Lower leg skin (tissue), 3 donors: ENCODE measurements at regions not wholly inside any gene's neighbourhood (a gene's known extent, or its start where the extent isn't known, plus 50 kb on each side); places are given as distances from the start of the nearest gene placed in this dataset.

Experiments used
- POLR2A ChIP-seq, 2 donors: fragments of 450-650 bp; IDR thresholded peaks; one replicate each; pipeline ENCODE4 v1.6.1; 2016 to 2017; ENCODE audit warnings: antibody characterized with exemption in 2 of 2, mild to moderate bottlenecking in 1 of 2, moderate library complexity in 1 of 2
- TF ChIP-seq, protein P1 (sequence below), 3 donors: fragments of 450-650 bp; IDR thresholded peaks; one replicate each; pipeline ENCODE4 v1.5.1; 2016; ENCODE audit warnings: antibody characterized with exemption in 3 of 3, mild to moderate bottlenecking in 3 of 3, moderate library complexity in 2 of 3

DNA sequence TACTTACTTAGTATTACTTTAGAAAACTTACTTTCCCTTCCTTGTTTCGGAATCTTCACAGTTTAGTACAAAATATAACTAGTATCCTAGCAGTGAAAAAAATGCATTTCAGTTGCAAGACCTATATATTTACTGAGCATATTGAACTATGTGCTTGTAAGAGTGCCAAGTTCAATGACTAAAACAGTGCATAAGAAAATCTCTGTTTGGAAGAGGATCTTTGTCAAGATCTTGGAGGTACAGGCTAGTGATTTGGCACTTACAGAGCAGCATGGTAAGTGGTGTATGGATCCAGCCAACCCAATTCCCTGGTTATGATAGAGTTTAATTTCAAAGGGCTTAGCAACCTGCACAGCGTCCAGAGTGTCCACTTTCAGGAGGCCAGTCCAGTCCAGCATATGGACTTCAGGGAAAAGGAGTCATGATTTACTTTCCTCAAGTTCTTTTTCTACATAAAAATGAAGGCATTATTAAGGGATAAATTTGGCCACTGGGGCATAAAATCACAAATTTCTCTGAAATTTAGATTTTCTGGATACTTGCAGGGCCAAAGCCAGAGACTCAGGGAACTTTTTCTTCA is 625.8 kb upstream of the BCHE start:
- TF ChIP-seq, protein P1, sequence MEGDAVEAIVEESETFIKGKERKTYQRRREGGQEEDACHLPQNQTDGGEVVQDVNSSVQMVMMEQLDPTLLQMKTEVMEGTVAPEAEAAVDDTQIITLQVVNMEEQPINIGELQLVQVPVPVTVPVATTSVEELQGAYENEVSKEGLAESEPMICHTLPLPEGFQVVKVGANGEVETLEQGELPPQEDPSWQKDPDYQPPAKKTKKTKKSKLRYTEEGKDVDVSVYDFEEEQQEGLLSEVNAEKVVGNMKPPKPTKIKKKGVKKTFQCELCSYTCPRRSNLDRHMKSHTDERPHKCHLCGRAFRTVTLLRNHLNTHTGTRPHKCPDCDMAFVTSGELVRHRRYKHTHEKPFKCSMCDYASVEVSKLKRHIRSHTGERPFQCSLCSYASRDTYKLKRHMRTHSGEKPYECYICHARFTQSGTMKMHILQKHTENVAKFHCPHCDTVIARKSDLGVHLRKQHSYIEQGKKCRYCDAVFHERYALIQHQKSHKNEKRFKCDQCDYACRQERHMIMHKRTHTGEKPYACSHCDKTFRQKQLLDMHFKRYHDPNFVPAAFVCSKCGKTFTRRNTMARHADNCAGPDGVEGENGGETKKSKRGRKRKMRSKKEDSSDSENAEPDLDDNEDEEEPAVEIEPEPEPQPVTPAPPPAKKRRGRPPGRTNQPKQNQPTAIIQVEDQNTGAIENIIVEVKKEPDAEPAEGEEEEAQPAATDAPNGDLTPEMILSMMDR (IDR thresholded peaks at IDR 0.05): no peak
- no peak for TF ChIP-seq POLR2A (IDR thresholded peaks at IDR 0.05)
